ENCODE measurements at regions not wholly inside any gene's neighbourhood (a gene's known extent, or its start where the extent isn't known, plus 50 kb on each side); places are given as distances from the start of the nearest gene placed in this dataset.
A peak's percentile ranks its signal among the peaks of the same experiment; 100 is the strongest.

DNA sequence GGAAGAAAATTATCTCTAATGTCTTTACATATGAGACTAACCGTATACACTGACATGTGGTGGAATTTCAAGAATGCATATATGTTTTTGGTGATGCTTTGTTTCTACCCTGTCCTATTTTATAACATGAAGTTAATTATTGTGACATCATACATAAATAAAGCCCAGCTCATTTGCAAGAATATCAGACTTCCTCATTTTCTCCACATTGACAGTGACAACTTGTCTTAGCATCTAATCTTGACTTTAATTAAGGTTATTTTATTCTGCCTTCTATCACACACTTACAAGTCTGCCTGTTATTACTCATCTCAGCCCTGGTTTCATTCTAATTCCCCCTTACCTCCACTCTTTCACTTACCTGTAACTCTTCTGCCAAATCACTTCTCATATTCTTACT is 140.6 kb upstream of the STARD13 start:
- no peak overlapping the region for H3K27ac ChIP-seq

DNA sequence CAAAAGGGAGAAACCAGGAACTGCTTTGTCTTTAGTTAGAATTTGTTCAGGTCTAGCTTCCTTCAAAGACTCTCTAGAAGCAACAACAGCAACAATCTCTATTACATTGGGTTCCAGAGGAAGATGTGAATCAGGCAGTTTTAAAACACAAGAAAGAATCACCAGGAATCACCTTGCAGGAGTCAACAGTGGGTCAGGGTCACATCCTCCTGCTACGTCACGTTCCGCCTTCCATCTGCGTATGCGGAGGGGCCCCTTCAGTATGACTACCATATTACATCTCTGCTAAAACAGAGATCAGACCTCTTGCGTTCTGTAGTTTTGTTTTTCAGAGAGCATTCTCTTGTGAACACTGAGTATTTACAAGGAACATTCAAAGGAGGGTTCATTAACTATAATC is 147.8 kb upstream of the STARD13 start:
- no peak overlapping the region for H3K27ac ChIP-seq
- TF ChIP-seq, protein P1, sequence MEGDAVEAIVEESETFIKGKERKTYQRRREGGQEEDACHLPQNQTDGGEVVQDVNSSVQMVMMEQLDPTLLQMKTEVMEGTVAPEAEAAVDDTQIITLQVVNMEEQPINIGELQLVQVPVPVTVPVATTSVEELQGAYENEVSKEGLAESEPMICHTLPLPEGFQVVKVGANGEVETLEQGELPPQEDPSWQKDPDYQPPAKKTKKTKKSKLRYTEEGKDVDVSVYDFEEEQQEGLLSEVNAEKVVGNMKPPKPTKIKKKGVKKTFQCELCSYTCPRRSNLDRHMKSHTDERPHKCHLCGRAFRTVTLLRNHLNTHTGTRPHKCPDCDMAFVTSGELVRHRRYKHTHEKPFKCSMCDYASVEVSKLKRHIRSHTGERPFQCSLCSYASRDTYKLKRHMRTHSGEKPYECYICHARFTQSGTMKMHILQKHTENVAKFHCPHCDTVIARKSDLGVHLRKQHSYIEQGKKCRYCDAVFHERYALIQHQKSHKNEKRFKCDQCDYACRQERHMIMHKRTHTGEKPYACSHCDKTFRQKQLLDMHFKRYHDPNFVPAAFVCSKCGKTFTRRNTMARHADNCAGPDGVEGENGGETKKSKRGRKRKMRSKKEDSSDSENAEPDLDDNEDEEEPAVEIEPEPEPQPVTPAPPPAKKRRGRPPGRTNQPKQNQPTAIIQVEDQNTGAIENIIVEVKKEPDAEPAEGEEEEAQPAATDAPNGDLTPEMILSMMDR (conservative IDR thresholded peaks at IDR 0.05) = no peak

More for the DNA sequence above, 140.6 kb upstream of the STARD13 start:
- TF ChIP-seq, protein P1 (conservative IDR thresholded peaks at IDR 0.05) = no peak

DNA sequence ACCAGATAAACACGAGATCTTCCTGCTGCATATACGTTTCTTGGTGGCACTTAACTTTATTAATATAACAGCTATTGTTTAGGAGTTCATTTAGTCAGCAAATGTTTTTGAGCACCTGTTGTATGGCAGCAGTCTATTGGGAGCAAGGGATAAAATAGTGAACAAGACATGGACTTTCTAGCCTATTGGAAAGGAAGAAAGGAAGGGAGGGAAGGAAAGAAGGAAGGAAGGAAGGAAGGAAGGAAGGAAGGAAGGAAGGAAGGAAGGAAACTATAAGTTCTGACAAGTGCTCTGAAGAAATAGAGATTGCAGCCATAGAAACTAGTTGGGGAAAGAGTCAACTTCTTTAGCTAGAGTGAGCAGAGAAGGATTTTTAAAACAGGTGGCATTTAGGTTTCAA is 149.1 kb upstream of the STARD13 start:
- no peak overlapping the region for H3K27ac ChIP-seq
- TF ChIP-seq, protein P1 (conservative IDR thresholded peaks at IDR 0.05) = no peak

DNA sequence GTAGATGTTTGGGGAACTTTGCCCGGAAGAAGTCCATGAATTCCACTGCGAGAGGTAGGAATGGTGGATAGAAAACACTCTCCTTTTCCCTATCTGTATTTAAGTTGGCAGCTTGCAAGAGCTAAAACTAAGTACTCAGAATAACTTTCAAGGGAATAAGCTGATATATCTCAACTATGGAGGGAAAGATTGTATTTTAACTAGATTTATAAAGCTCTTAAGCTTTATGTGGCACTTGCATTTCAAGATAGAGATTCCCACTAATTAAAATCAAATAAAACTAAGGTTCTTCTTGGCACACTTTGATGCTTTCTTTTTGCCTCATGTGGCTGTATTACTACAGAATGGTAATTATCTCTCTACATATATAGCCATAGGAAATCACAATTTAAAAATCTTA is 149.7 kb upstream of the STARD13 start:
- TF ChIP-seq, protein P1 (conservative IDR thresholded peaks at IDR 0.05) = no peak
- H3K27ac ChIP-seq = no peak overlapping the region

DNA sequence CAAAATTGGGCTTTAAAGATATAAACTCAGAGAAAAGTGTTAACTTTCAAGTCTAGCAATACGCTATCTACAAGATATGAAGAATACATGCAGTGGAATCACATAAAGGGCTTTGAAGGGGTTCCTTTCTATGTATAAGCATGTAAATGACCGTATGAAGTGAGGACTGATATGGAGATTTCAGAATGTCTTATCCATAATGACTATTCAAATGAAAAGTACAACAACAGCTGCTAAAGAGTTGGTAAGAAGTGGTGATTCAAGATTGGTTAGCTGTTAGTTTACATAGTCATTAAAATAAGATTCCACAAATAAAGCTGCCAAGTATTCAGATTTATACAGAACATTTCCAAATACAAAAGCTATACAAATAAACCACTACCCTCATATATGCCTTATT is 153.4 kb upstream of the STARD13 start:
- TF ChIP-seq, protein P1 (conservative IDR thresholded peaks at IDR 0.05) = no peak

DNA sequence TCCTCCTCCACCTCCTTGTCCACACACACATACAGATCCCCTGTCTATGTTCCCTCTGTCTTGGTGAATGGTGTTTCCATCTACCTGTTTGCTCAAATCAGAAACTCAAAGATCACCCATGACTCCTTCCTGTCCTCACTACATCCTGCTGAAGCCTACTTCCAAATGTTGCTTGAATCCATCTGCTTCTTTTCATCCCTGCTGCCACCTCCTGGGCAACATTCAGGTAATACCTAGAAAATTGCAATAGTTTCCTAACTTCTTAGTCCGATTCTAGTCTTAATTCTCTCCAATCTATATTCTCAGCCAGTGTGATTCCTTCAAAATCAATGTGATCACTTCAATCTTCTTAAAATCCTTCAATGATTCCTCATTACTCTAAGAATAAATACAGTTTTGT is 155.5 kb upstream of the STARD13 start:
- TF ChIP-seq, protein P1 (conservative IDR thresholded peaks at IDR 0.05) = peak; percentile 44; the same call in 1 of the 2 replicates
- H3K27ac ChIP-seq = no peak overlapping the region

More for the DNA sequence above, 153.4 kb upstream of the STARD13 start:
- peak overlapping the region; percentile 45 for H3K27ac ChIP-seq

DNA sequence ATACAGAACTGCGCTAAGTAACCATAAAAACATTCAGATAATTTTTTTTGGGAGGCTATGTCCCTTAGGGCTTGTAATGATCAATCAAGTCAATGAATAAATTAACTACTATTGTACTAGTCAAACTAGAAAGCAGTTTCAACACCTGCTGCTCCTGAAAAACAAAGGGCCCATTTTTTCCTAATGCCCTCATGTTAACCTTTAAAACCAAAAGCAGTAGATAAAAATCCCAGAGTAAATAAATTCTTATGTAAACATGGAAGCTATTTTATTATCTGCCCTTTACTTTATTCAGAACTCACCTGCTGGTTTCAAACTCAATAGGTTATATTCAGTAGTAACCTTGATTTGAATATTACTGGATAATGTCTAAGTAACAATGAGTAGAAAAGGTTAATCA is 159.5 kb upstream of the STARD13 start:
- peak overlapping the region; percentile 85 for H3K27ac ChIP-seq
- TF ChIP-seq, protein P1 (conservative IDR thresholded peaks at IDR 0.05) = no peak

Measured in VCaP (cell line).